Gastrocnemius medialis (tissue), 4 donors: ENCODE measurements at regions not wholly inside any gene's neighbourhood (a gene's known extent, or its start where the extent isn't known, plus 50 kb on each side); places are given as distances from the start of the nearest gene placed in this dataset.
"Not testable (repeated sequence)": the region's sequence is repeated elsewhere in the genome, so short reads cannot be mapped to it uniquely, and the experiment has no call there.

Experiments used
- ATAC-seq, 2 donors: fragments of 150-250 bp; one replicate each; pipeline ENCODE4 v1.9.1; 2016
- DNase-seq, 2 donors: peaks; one replicate each; pipeline ENCODE4 v3.0.0-alpha.2; 2019
- H3K27ac ChIP-seq, 4 donors: fragments of 200-600 bp; sonication (generic); 1 replicate in 1 of 4; 2 replicates in 3 of 4; pipeline ENCODE4 v1.5.1; 2016 to 2018; ENCODE audit warnings: mild to moderate bottlenecking in 2 of 4, moderate library complexity in 1 of 4
- H3K27me3 ChIP-seq, 3 donors: fragments of 200-600 bp; sonication (generic) in 2 of 3; 1 replicate in 1 of 3; 2 replicates in 2 of 3; pipeline versions ENCODE4 v1.5.1 to v1.6.0; 2016 to 2019; ENCODE audit warnings: mild to moderate bottlenecking in 1 of 3, moderate library complexity in 1 of 3
- H3K36me3 ChIP-seq, 2 donors: fragments of 200-600 bp; sonication (generic) in 1 of 2; one replicate each; pipeline ENCODE4 v1.5.1; 2017 to 2018
- H3K4me1 ChIP-seq, 2 donors: fragments of 200-600 bp; sonication (generic) in 1 of 2; one replicate each; pipeline ENCODE4 v1.5.1; 2016 to 2017; ENCODE audit warnings: mild to moderate bottlenecking in 2 of 2
- H3K4me3 ChIP-seq, 4 donors: fragments of 200-600 bp; sonication (generic) in 3 of 4; 1 replicate in 1 of 4; 2 replicates in 3 of 4; pipeline ENCODE4 v1.5.1; 2016 to 2019; ENCODE audit warnings: mild to moderate bottlenecking in 2 of 4
- H3K9me3 ChIP-seq, 3 donors: fragments of 200-600 bp; sonication (generic) in 2 of 3; 1 replicate in 1 of 3; 2 replicates in 2 of 3; pipeline ENCODE4 v1.5.1; 2016 to 2019
- CTCF ChIP-seq, 5 experiments: fragments of 450-650 bp in 3 of 5; fragments of 200-600 bp in 2 of 5; sonication (generic) in 2 of 5; IDR thresholded peaks in 4 of 5; conservative IDR thresholded peaks in 1 of 5; 1 replicate in 4 of 5; 2 replicates in 1 of 5; pipeline ENCODE4 v1.5.1; 2016 to 2019; ENCODE audit warnings: antibody characterized with exemption in 5 of 5, mild to moderate bottlenecking in 3 of 5, moderate library complexity in 3 of 5
- POLR2A ChIP-seq, 2 donors: fragments of 450-650 bp; IDR thresholded peaks; one replicate each; pipeline ENCODE4 v1.6.1; 2017; ENCODE audit warnings: antibody characterized with exemption in 2 of 2, mild to moderate bottlenecking in 2 of 2, moderate library complexity in 2 of 2
- in situ Hi-C, 4 donors: fragments of 200-750 bp; cut with MboI; loops; one replicate each; pipeline versions ENCODE4 v1.15.0 to v1.8.0; 2017; ENCODE audit warnings: low sequenced_read_pairs in 4 of 4
- intact Hi-C: fragments of 100-400 bp; cut with DNase I; formaldehyde crosslinking; loops from one replicate; pipeline ENCODE4 v1.15.1; 2023; ENCODE audit warnings: low total_unique reads

- no peak for DNase-seq
- ATAC-seq, result no peak
- in situ Hi-C loops, result no loop called here
- TF ChIP-seq CTCF (IDR thresholded peaks at IDR 0.05 in 4 of 5, conservative IDR thresholded peaks at IDR 0.05 in 1 of 5) (no peak), POLR2A (IDR thresholded peaks at IDR 0.05) (no peak)
- H3K27me3 ChIP-seq, result no peaks in the 10 kb centered on the region
- H3K9me3 ChIP-seq, result peaks cover 0 to 8% (median 3%) of the 10 kb centered on the region in 3 donors
- no peak overlapping the region for H3K27ac ChIP-seq
- no peak overlapping the region for H3K4me3 ChIP-seq
- no peaks in the 10 kb centered on the region for H3K36me3 ChIP-seq
- intact Hi-C loops, result no loop called here
- peaks cover 6 to 11% of the 10 kb centered on the region in 2 donors for H3K4me1 ChIP-seq
Measured at GRCh38 chr2:71962911-71963694, 184.6 kb downstream of the CYP26B1 start.

GRCh38 chr2:71962350-71962749, 185.3 kb downstream of the CYP26B1 start:
- Histone ChIP-seq H3K27me3 (no peaks in the 10 kb centered on the region), H3K9me3 (peaks cover 0 to 13% (median 3%) of the 10 kb centered on the region in 3 donors), H3K36me3 (no peaks in the 10 kb centered on the region), H3K4me3 (no peak overlapping the region), H3K4me1 (peaks cover 6 to 11% of the 10 kb centered on the region in 2 donors), H3K27ac (no peak overlapping the region)
- ATAC-seq, result no peak
- in situ Hi-C loops (no loop called here), intact Hi-C loops (no loop called here)
- TF ChIP-seq POLR2A (IDR thresholded peaks at IDR 0.05), result no peak
- no peak for TF ChIP-seq CTCF (IDR thresholded peaks at IDR 0.05 in 4 of 5, conservative IDR thresholded peaks at IDR 0.05 in 1 of 5)
- no peak for DNase-seq

- intact Hi-C loops (no loop called here), in situ Hi-C loops (no loop called here)
- ATAC-seq (no peak), DNase-seq (no peak)
- no peak overlapping the region for H3K27ac ChIP-seq
- no peaks in the 10 kb centered on the region for H3K27me3 ChIP-seq
- no peaks in the 10 kb centered on the region for H3K36me3 ChIP-seq
- H3K4me1 ChIP-seq, result peaks cover 6 to 11% of the 10 kb centered on the region in 2 donors
- H3K4me3 ChIP-seq, result no peak overlapping the region
- TF ChIP-seq POLR2A (IDR thresholded peaks at IDR 0.05) (no peak), CTCF (IDR thresholded peaks at IDR 0.05 in 4 of 5, conservative IDR thresholded peaks at IDR 0.05 in 1 of 5) (no peak)
- H3K9me3 ChIP-seq, result peaks cover 0 to 13% (median 3%) of the 10 kb centered on the region in 3 donors
Measured at GRCh38 chr2:71961289-71962027, 186.2 kb downstream of the CYP26B1 start.

GRCh38 chr2:71959494-71959893, 188.2 kb downstream of the CYP26B1 start:
- in situ Hi-C loops (no loop called here), intact Hi-C loops (no loop called here)
- DNase-seq (no peak), ATAC-seq (no peak)
- H3K4me3 ChIP-seq, result no peak overlapping the region
- H3K36me3 ChIP-seq, result no peaks in the 10 kb centered on the region
- no peak overlapping the region for H3K27ac ChIP-seq
- H3K9me3 ChIP-seq, result peaks cover 0 to 13% (median 3%) of the 10 kb centered on the region in 3 donors
- no peaks in the 10 kb centered on the region for H3K27me3 ChIP-seq
- peaks cover 6 to 11% of the 10 kb centered on the region in 2 donors for H3K4me1 ChIP-seq
- no peak for TF ChIP-seq POLR2A (IDR thresholded peaks at IDR 0.05)
- TF ChIP-seq CTCF (IDR thresholded peaks at IDR 0.05 in 4 of 5, conservative IDR thresholded peaks at IDR 0.05 in 1 of 5), result no peak

- in situ Hi-C loops, result not testable (repeated sequence)
- peaks cover 6 to 11% of the 10 kb centered on the region in 2 donors for H3K4me1 ChIP-seq
Measured at GRCh38 chr2:71958426-71958825, 189.2 kb downstream of the CYP26B1 start.

More at GRCh38 chr2:71958426-71958825, 189.2 kb downstream of the CYP26B1 start:
- H3K27ac ChIP-seq, H3K4me3 ChIP-seq, ATAC-seq, intact Hi-C loops, H3K27me3 ChIP-seq, DNase-seq, H3K36me3 ChIP-seq: not testable (repeated sequence)
- peaks cover 0 to 13% (median 3%) of the 10 kb centered on the region in 3 donors for H3K9me3 ChIP-seq
